ENCODE measurements at regions not wholly inside any gene's neighbourhood (a gene's known extent, or its start where the extent isn't known, plus 50 kb on each side); places are given as distances from the start of the nearest gene placed in this dataset.

GRCh38 chr10:78358982-78359381 is 325.3 kb downstream of the RPS24 start:
- Histone ChIP-seq H3K27ac (ENCODE audit: low read depth in 2 of 2, low read length in 1 of 2) (peak overlapping the region in 1 of 2 experiments; percentile 9; a peak in 1 of 4 replicates), H2AFZ (ENCODE audit: low read depth) (no peak overlapping the region), H3K4me3 (ENCODE audit: low read depth in 2 of 2, low read length in 1 of 2) (no peak overlapping the region), H4K20me1 (ENCODE audit: insufficient read depth) (no peaks in the 10 kb centered on the region), H3K9me2 (no peaks in the 10 kb centered on the region), H3K4me2 (no peak overlapping the region), H3K9ac (no peak overlapping the region), H3K27me3 (ENCODE audit: insufficient read depth) (no peaks in the 10 kb centered on the region), H3K36me3 (replicated peaks in 1 of 2; ENCODE audit: control insufficient read depth in 1 of 2, insufficient read depth in 2 of 2, low read length in 1 of 2) (no peaks in the 10 kb centered on the region), H3K9me3 (no peaks in the 10 kb centered on the region), H3F3A (replicated peaks; ENCODE audit: insufficient read depth) (no peaks in the 10 kb centered on the region), H3K79me2 (ENCODE audit: insufficient read depth) (no peaks in the 10 kb centered on the region), H3K4me1 (ENCODE audit: control insufficient read depth in 1 of 2, insufficient read depth in 2 of 2, low read depth in 1 of 2, low read length in 1 of 2) (peaks cover 0 to 37% of the 10 kb centered on the region in 2 experiments; a peak in 1 of 4 replicates)
- ChIA-PET POLR2A (no interaction called here), CTCF (no interaction called here)
- no peak for DNase-seq
- TF ChIP-seq FOSL2 (IDR thresholded peaks at IDR 0.05; ENCODE audit: borderline replicate concordance, low read depth): no peak
- TF ChIP-seq FOXM1 (IDR thresholded peaks at IDR 0.05; ENCODE audit: low read depth): no peak
- no peak for TF ChIP-seq GATA2 (CRISPR knock-in tag; IDR thresholded peaks at IDR 0.05)
- TF ChIP-seq POLR2AphosphoS5 (IDR thresholded peaks at IDR 0.05; ENCODE audit: low read depth, low read length): no peak
- WGBS (ENCODE audit: low lambda C conversion rate): 90% methylated on average over 5 of the region's 5 CpGs

GRCh38 chr10:78359640-78360091 is 326.0 kb downstream of the RPS24 start:
- Histone ChIP-seq H3K9ac (no peak overlapping the region), H3K9me2 (no peaks in the 10 kb centered on the region), H3K4me2 (no peak overlapping the region), H3K4me1 (ENCODE audit: control insufficient read depth in 1 of 2, insufficient read depth in 2 of 2, low read depth in 1 of 2, low read length in 1 of 2) (peaks cover 0 to 37% of the 10 kb centered on the region in 2 experiments; a peak in 1 of 4 replicates), H3K4me3 (ENCODE audit: low read depth in 2 of 2, low read length in 1 of 2) (no peak overlapping the region), H4K20me1 (ENCODE audit: insufficient read depth) (no peaks in the 10 kb centered on the region), H3K27me3 (ENCODE audit: insufficient read depth) (no peaks in the 10 kb centered on the region), H3K9me3 (no peaks in the 10 kb centered on the region), H2AFZ (ENCODE audit: low read depth) (no peak overlapping the region), H3K27ac (ENCODE audit: low read depth in 2 of 2, low read length in 1 of 2) (no peak overlapping the region; a peak in 1 of 4 replicates), H3F3A (replicated peaks; ENCODE audit: insufficient read depth) (no peaks in the 10 kb centered on the region), H3K79me2 (ENCODE audit: insufficient read depth) (no peaks in the 10 kb centered on the region), H3K36me3 (replicated peaks in 1 of 2; ENCODE audit: control insufficient read depth in 1 of 2, insufficient read depth in 2 of 2, low read length in 1 of 2) (no peaks in the 10 kb centered on the region)
- peak; percentile 42 for DNase-seq
- ChIA-PET CTCF (interaction anchor here (1.4 kb wide), 2 partner anchors 12 to 312 kb away, joined by 3 read pairs; no protein-coding TSS in a partner anchor), POLR2A (no interaction called here)
- no peak for TF ChIP-seq POLR2AphosphoS5 (IDR thresholded peaks at IDR 0.05; ENCODE audit: low read depth, low read length)
- TF ChIP-seq NRF1 (IDR thresholded peaks at IDR 0.05; ENCODE audit: low read depth, low read length): no peak
- WGBS (ENCODE audit: low lambda C conversion rate): 69% methylated on average over 9 of the region's 9 CpGs

DNA sequence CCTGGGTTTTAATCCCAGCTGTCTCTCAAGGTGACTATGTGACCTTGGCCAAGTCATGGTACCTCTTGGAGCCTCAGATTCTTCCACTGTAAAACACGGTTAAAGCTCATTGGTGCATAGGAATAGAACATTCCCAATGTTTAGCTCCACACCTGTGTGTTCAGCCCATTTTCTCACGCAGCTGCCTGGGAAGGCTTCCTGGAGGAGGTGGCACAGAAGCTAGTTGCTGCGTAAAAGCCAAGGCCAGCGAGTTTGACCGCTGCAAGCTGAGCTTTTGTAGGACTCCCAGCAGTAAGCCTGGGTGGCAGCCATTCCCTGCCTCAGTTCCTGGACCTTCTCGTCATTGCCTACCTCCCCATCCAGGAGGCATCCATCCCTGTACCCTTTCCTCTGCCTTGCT is 326.6 kb downstream of the RPS24 start:
- Histone ChIP-seq H3K79me2 (ENCODE audit: insufficient read depth) (no peaks in the 10 kb centered on the region), H3K9me2 (no peaks in the 10 kb centered on the region), H3K9ac (no peak overlapping the region), H3F3A (replicated peaks; ENCODE audit: insufficient read depth) (no peaks in the 10 kb centered on the region), H3K36me3 (replicated peaks in 1 of 2; ENCODE audit: control insufficient read depth in 1 of 2, insufficient read depth in 2 of 2, low read length in 1 of 2) (no peaks in the 10 kb centered on the region), H3K4me1 (ENCODE audit: control insufficient read depth in 1 of 2, insufficient read depth in 2 of 2, low read depth in 1 of 2, low read length in 1 of 2) (peaks cover 0 to 37% of the 10 kb centered on the region in 2 experiments; a peak in 1 of 4 replicates), H3K27ac (ENCODE audit: low read depth in 2 of 2, low read length in 1 of 2) (no peak overlapping the region), H3K4me2 (no peak overlapping the region), H3K4me3 (ENCODE audit: low read depth in 2 of 2, low read length in 1 of 2) (no peak overlapping the region), H4K20me1 (ENCODE audit: insufficient read depth) (no peaks in the 10 kb centered on the region), H3K27me3 (ENCODE audit: insufficient read depth) (no peaks in the 10 kb centered on the region), H3K9me3 (no peaks in the 10 kb centered on the region), H2AFZ (ENCODE audit: low read depth) (no peak overlapping the region)
- DNase-seq: no peak
- ChIA-PET CTCF (interaction anchor here (0.9 to 1.7 kb wide), 4 partner anchors 13 to 313 kb away, joined by 3 to 4 read pairs (median 3); no protein-coding TSS in a partner anchor), POLR2A (no interaction called here)
- WGBS (ENCODE audit: low lambda C conversion rate): 94% methylated on average over 6 of the region's 6 CpGs
- TF ChIP-seq, protein P1, sequence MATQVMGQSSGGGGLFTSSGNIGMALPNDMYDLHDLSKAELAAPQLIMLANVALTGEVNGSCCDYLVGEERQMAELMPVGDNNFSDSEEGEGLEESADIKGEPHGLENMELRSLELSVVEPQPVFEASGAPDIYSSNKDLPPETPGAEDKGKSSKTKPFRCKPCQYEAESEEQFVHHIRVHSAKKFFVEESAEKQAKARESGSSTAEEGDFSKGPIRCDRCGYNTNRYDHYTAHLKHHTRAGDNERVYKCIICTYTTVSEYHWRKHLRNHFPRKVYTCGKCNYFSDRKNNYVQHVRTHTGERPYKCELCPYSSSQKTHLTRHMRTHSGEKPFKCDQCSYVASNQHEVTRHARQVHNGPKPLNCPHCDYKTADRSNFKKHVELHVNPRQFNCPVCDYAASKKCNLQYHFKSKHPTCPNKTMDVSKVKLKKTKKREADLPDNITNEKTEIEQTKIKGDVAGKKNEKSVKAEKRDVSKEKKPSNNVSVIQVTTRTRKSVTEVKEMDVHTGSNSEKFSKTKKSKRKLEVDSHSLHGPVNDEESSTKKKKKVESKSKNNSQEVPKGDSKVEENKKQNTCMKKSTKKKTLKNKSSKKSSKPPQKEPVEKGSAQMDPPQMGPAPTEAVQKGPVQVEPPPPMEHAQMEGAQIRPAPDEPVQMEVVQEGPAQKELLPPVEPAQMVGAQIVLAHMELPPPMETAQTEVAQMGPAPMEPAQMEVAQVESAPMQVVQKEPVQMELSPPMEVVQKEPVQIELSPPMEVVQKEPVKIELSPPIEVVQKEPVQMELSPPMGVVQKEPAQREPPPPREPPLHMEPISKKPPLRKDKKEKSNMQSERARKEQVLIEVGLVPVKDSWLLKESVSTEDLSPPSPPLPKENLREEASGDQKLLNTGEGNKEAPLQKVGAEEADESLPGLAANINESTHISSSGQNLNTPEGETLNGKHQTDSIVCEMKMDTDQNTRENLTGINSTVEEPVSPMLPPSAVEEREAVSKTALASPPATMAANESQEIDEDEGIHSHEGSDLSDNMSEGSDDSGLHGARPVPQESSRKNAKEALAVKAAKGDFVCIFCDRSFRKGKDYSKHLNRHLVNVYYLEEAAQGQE (IDR thresholded peaks at IDR 0.05; ENCODE audit: low read depth, low read length): no peak
- TF ChIP-seq GATA2 (CRISPR knock-in tag; IDR thresholded peaks at IDR 0.05): no peak
- TF ChIP-seq FOXM1 (IDR thresholded peaks at IDR 0.05; ENCODE audit: low read depth): no peak
- TF ChIP-seq USF1 (IDR thresholded peaks at IDR 0.05; ENCODE audit: borderline replicate concordance, low read depth): no peak
- TF ChIP-seq NRF1 (IDR thresholded peaks at IDR 0.05; ENCODE audit: low read depth, low read length): no peak
- TF ChIP-seq RFX5 (IDR thresholded peaks at IDR 0.05; ENCODE audit: low read length): no peak
- TF ChIP-seq TEAD4 (IDR thresholded peaks at IDR 0.05; ENCODE audit: borderline replicate concordance, insufficient read depth): no peak
- no peak for TF ChIP-seq TAF1 (IDR thresholded peaks at IDR 0.05; ENCODE audit: borderline replicate concordance, low read depth, low read length)
- TF ChIP-seq, protein P2, sequence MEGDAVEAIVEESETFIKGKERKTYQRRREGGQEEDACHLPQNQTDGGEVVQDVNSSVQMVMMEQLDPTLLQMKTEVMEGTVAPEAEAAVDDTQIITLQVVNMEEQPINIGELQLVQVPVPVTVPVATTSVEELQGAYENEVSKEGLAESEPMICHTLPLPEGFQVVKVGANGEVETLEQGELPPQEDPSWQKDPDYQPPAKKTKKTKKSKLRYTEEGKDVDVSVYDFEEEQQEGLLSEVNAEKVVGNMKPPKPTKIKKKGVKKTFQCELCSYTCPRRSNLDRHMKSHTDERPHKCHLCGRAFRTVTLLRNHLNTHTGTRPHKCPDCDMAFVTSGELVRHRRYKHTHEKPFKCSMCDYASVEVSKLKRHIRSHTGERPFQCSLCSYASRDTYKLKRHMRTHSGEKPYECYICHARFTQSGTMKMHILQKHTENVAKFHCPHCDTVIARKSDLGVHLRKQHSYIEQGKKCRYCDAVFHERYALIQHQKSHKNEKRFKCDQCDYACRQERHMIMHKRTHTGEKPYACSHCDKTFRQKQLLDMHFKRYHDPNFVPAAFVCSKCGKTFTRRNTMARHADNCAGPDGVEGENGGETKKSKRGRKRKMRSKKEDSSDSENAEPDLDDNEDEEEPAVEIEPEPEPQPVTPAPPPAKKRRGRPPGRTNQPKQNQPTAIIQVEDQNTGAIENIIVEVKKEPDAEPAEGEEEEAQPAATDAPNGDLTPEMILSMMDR (IDR thresholded peaks at IDR 0.05): no peak
- TF ChIP-seq, protein P3, sequence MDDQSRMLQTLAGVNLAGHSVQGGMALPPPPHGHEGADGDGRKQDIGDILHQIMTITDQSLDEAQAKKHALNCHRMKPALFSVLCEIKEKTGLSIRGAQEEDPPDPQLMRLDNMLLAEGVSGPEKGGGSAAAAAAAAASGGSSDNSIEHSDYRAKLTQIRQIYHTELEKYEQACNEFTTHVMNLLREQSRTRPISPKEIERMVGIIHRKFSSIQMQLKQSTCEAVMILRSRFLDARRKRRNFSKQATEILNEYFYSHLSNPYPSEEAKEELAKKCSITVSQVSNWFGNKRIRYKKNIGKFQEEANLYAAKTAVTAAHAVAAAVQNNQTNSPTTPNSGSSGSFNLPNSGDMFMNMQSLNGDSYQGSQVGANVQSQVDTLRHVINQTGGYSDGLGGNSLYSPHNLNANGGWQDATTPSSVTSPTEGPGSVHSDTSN (IDR thresholded peaks at IDR 0.05): no peak
- TF ChIP-seq GABPA (IDR thresholded peaks at IDR 0.05; ENCODE audit: low read depth): no peak
